ENCODE measurements at regions not wholly inside any gene's neighbourhood (a gene's known extent, or its start where the extent isn't known, plus 50 kb on each side); places are given as distances from the start of the nearest gene placed in this dataset.

DNA sequence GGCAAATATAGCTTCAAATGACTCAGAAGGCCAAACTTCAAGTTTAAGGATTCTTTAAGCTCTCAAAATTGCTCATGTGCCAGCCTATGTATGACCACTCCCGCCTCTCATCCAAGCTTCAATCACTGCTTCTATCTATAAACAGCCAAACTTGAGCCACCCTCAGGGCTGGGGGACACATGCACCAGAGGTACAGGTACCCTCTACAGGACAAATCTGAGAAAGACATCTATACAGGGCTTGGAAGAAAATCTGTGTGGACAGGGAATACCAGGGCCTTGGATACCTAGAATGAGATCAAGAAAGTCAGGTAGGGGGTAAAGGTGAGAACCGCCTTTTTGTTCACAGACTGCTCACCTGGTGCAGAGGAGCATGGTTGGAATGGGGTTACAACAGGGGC is 217.9 kb downstream of the ATPSCKMT start:
- no peak for TF ChIP-seq EZH2 (IDR thresholded peaks at IDR 0.05; ENCODE audit: borderline replicate concordance, low read length)
- TF ChIP-seq, protein P1, sequence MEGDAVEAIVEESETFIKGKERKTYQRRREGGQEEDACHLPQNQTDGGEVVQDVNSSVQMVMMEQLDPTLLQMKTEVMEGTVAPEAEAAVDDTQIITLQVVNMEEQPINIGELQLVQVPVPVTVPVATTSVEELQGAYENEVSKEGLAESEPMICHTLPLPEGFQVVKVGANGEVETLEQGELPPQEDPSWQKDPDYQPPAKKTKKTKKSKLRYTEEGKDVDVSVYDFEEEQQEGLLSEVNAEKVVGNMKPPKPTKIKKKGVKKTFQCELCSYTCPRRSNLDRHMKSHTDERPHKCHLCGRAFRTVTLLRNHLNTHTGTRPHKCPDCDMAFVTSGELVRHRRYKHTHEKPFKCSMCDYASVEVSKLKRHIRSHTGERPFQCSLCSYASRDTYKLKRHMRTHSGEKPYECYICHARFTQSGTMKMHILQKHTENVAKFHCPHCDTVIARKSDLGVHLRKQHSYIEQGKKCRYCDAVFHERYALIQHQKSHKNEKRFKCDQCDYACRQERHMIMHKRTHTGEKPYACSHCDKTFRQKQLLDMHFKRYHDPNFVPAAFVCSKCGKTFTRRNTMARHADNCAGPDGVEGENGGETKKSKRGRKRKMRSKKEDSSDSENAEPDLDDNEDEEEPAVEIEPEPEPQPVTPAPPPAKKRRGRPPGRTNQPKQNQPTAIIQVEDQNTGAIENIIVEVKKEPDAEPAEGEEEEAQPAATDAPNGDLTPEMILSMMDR (IDR thresholded peaks at IDR 0.05; ENCODE audit: low read length): no peak
